WTC11 (cell line): ENCODE measurements at regions not wholly inside any gene's neighbourhood (a gene's known extent, or its start where the extent isn't known, plus 50 kb on each side); places are given as distances from the start of the nearest gene placed in this dataset.

Experiments used
- CTCF ChIP-seq: fragments of 200-600 bp; IDR thresholded peaks from 2 replicates; pipeline ENCODE4 v1.8.0; 2022; ENCODE audit warnings: antibody characterized with exemption
- KAT7 ChIP-seq: sonication (generic); formaldehyde crosslinking; IDR thresholded peaks from 2 replicates; pipeline ENCODE4 v1.8.1; 2023; ENCODE audit warnings: missing genetic modification reagents, mild to moderate bottlenecking, borderline replicate concordance
- MAX ChIP-seq: sonication (generic); formaldehyde crosslinking; IDR thresholded peaks from 2 replicates; pipeline ENCODE4 v1.8.0; 2022; ENCODE audit warnings: mild to moderate bottlenecking, missing genetic modification reagents

- TF ChIP-seq KAT7 (CRISPR knock-in tag) (no peak), CTCF (no peak), MAX (CRISPR knock-in tag) (no peak)
Observed at GRCh38 chr3:11914651-11915050, 68.0 kb upstream of the TAMM41 start.
